HepG2 (cell line): ENCODE measurements at regions not wholly inside any gene's neighbourhood (a gene's known extent, or its start where the extent isn't known, plus 50 kb on each side); places are given as distances from the start of the nearest gene placed in this dataset.

Source experiments
- AHDC1 ChIP-seq: sonication (generic); formaldehyde crosslinking; IDR thresholded peaks from 2 replicates; pipeline ENCODE4 v1.5.1; 2020; ENCODE audit warnings: mild to moderate bottlenecking, missing genetic modification reagents, borderline replicate concordance
- CBX5 ChIP-seq: sonication (generic); formaldehyde crosslinking; IDR thresholded peaks from 2 replicates; pipeline ENCODE4 v1.4.0; 2020; ENCODE audit warnings: missing genetic modification reagents, borderline replicate concordance
- HMGXB4 ChIP-seq, 2 experiments: sonication (generic) in 1 of 2; formaldehyde crosslinking in 1 of 2; IDR thresholded peaks; 2 replicates each; pipeline versions ENCODE4 v1.4.0 to v1.6.1; 2018 to 2020; ENCODE audit warnings: missing genetic modification reagents in 2 of 2, borderline replicate concordance in 1 of 2, low read depth in 1 of 2, mild to moderate bottlenecking in 1 of 2, missing biosample characterization in 1 of 2
- PATZ1 ChIP-seq: sonication (generic); formaldehyde crosslinking; IDR thresholded peaks from 2 replicates; pipeline ENCODE4 v1.4.0; 2020; ENCODE audit warnings: missing genetic modification reagents
- PAX8 ChIP-seq: sonication (generic); formaldehyde crosslinking; IDR thresholded peaks from 2 replicates; pipeline ENCODE4 v1.8.0; 2022; ENCODE audit warnings: mild to moderate bottlenecking, missing genetic modification reagents, borderline replicate concordance
- PHF21A ChIP-seq: sonication (generic); formaldehyde crosslinking; IDR thresholded peaks from 2 replicates; pipeline ENCODE4 v1.5.0; 2020; ENCODE audit warnings: mild to moderate bottlenecking, missing genetic modification reagents
- POLR2A ChIP-seq, 2 experiments: IDR thresholded peaks; 2 replicates each; pipeline ENCODE4 v1.6.1; 2011; ENCODE audit warnings: low read depth in 2 of 2, low read length in 2 of 2, mild to moderate bottlenecking in 1 of 2, moderate library complexity in 1 of 2; ENCODE audit not compliant: insufficient read depth in 1 of 2
- RELA ChIP-seq: sonication (generic); formaldehyde crosslinking; IDR thresholded peaks from 2 replicates; pipeline ENCODE4 v1.4.0; 2020; ENCODE audit warnings: missing genetic modification reagents
- ZNF274 ChIP-seq: sonication (generic); formaldehyde crosslinking; IDR thresholded peaks from 2 replicates; pipeline ENCODE4 v1.5.1; 2020; ENCODE audit warnings: mild to moderate bottlenecking, missing genetic modification reagents

DNA sequence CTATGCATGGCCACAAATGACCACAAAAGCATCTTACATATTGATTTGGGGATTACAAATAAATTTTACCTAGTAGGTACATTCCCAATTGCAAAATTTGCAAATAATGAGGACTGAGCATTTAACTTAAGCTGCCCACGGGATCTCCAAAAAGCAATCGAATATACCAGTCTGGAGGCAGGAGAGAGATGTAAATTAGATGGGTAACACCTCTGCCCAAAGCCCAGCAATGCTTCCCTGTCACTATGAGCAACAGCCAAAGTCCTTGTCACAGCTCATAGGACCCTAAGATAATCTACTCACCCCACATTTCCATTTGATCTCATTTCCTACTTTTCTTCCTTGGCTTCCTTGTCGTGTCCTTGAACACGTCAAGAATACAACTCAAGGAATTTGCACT, 172.2 kb downstream of the SUCLG1 start:
- TF ChIP-seq AHDC1 (CRISPR knock-in tag) (no peak), PATZ1 (CRISPR knock-in tag) (no peak), PHF21A (no peak), PAX8 (CRISPR knock-in tag) (no peak), RELA (no peak), POLR2A (IDR thresholded peaks at IDR 0.05; ENCODE audit: insufficient read depth in 1 of 2, low read depth in 2 of 2, low read length in 2 of 2) (no peak), CBX5 (no peak), ZNF274 (CRISPR knock-in tag) (no peak), HMGXB4 (CRISPR knock-in tag; IDR thresholded peaks at IDR 0.05; ENCODE audit: borderline replicate concordance in 1 of 2, low read depth in 1 of 2) (no peak)
